HCT116 (cell line): ENCODE measurements at regions not wholly inside any gene's neighbourhood (a gene's known extent, or its start where the extent isn't known, plus 50 kb on each side); places are given as distances from the start of the nearest gene placed in this dataset.
"Not testable (repeated sequence)": the region's sequence is repeated elsewhere in the genome, so short reads cannot be mapped to it uniquely, and the experiment has no call there.

Experiments used
- CEBPB ChIP-seq: IDR thresholded peaks from 2 replicates; pipeline ENCODE4 v1.6.1; 2012; ENCODE audit warnings: low read depth
- CTCF ChIP-seq, 3 experiments: fragments of 200-600 bp in 1 of 3; sonication (generic) in 1 of 3; IDR thresholded peaks in 2 of 3; conservative IDR thresholded peaks in 1 of 3; 2 replicates each; pipeline ENCODE4 v1.5.1; 2012 to 2017; ENCODE audit warnings: low read depth in 2 of 3, low read length in 2 of 3, antibody characterized with exemption in 1 of 3, borderline replicate concordance in 1 of 3, control low read depth in 1 of 3, mild to moderate bottlenecking in 1 of 3, mixed read lengths in 1 of 3, mixed run types in 1 of 3, moderate library complexity in 1 of 3; ENCODE audit not compliant: insufficient read depth in 1 of 3
- JUND ChIP-seq: IDR thresholded peaks from 2 replicates; pipeline ENCODE4 v1.6.1; 2012
- POLR2A ChIP-seq: IDR thresholded peaks from 2 replicates; pipeline ENCODE4 v1.7.0; 2011; ENCODE audit warnings: borderline replicate concordance; ENCODE audit not compliant: insufficient read depth, insufficient read length; ENCODE audit errors: extremely low read depth
- TF ChIP-seq, protein P1 (sequence below): IDR thresholded peaks from 2 replicates; pipeline ENCODE4 v1.6.1; 2012

- TF ChIP-seq CTCF (IDR thresholded peaks at IDR 0.05 in 2 of 3, conservative IDR thresholded peaks at IDR 0.05 in 1 of 3; ENCODE audit: borderline replicate concordance in 1 of 3, insufficient read depth in 1 of 3, low read depth in 2 of 3, low read length in 2 of 3); JUND; CEBPB; POLR2A: not testable (repeated sequence)
- TF ChIP-seq, protein P1, sequence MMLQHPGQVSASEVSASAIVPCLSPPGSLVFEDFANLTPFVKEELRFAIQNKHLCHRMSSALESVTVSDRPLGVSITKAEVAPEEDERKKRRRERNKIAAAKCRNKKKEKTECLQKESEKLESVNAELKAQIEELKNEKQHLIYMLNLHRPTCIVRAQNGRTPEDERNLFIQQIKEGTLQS = not testable (repeated sequence)
Observed at GRCh38 chr5:39687924-39688323, 263.1 kb upstream of the DAB2 start.
